Ovary (tissue), 7 donors: ENCODE measurements at regions not wholly inside any gene's neighbourhood (a gene's known extent, or its start where the extent isn't known, plus 50 kb on each side); places are given as distances from the start of the nearest gene placed in this dataset.

ENCODE experiments used
- DNase-seq, 5 donors: peaks; one replicate each; pipeline ENCODE4 v3.0.0-alpha.2; 2019 to 2020
- H3K27ac ChIP-seq, 2 donors: fragments of 200-600 bp; one replicate each; pipeline versions ENCODE4 v1.5.1 to v1.8.0; 2019 to 2022
- H3K27me3 ChIP-seq: fragments of 200-600 bp; one replicate; pipeline ENCODE4 v1.8.0; 2022
- H3K36me3 ChIP-seq: fragments of 200-600 bp; sonication (generic); one replicate; pipeline ENCODE4 v1.5.1; 2019
- H3K4me1 ChIP-seq: one replicate; pipeline ENCODE4 v1.8.1; 2013; ENCODE audit warnings: mild to moderate bottlenecking, moderate library complexity; ENCODE audit not compliant: insufficient read depth
- H3K4me3 ChIP-seq: fragments of 200-600 bp; sonication (generic); one replicate; pipeline ENCODE4 v1.5.1; 2017
- H3K9me3 ChIP-seq, 2 donors: fragments of 200-600 bp in 1 of 2; sonication (generic) in 1 of 2; one replicate each; pipeline versions ENCODE4 v1.5.1 to v1.8.1; 2013 to 2019; ENCODE audit warnings: mild to moderate bottlenecking in 1 of 2, moderate library complexity in 1 of 2
- EP300 ChIP-seq: sonication (generic); formaldehyde crosslinking; IDR thresholded peaks from one replicate; pipeline ENCODE4 v1.6.1; 2017; ENCODE audit warnings: antibody characterized with exemption
- POLR2A ChIP-seq: fragments of 450-650 bp; IDR thresholded peaks from one replicate; pipeline ENCODE4 v1.6.1; 2017; ENCODE audit warnings: antibody characterized with exemption, mild to moderate bottlenecking, moderate library complexity
- WGBS, 3 donors: extraction: QIAGEN DNeasy Blood & Tissue Kit in 1 of 3; methylation state at CpG; one replicate each; pipeline versions ENCODE4 v1.1.5 to v1.1.7; 2013 to 2017; 5-methylcytosine and 5-hydroxymethylcytosine counted together
- intact Hi-C, 4 donors: fragments of 100-400 bp; cut with DNase I; formaldehyde crosslinking; loops; one replicate each; pipeline versions ENCODE4 v1.11.0 to v1.15.1; 2022 to 2023
- TF ChIP-seq, protein P1 (sequence below), 3 donors: fragments of 450-650 bp in 2 of 3; fragments of 200-600 bp in 1 of 3; IDR thresholded peaks; one replicate each; pipeline versions ENCODE4 v1.5.1 to v1.8.0; 2016 to 2022; ENCODE audit warnings: antibody characterized with exemption in 3 of 3, mild to moderate bottlenecking in 1 of 3
- donor health status: DM: no; HTN: no; CAD: no; lungs with moderate emphysema.
- donor health status: DM: no; HTN: no; CAD: no.
- donor health status: Bipolar disorder and iron deficiency.
- donor health status: DM: no; HTN: no; CAD: no.
- donor health status: DM: yes; HTN: yes; CAD: no.

GRCh38 chr2:143890798-143891197 is 629.1 kb downstream of the ZEB2 start:
- H3K27ac ChIP-seq = no peak overlapping the region
- WGBS, 3 donors = 75 to 85% (median 79%) methylated on average over 3 of the region's 3 CpGs

GRCh38 chr2:143889216-143889615 is 630.7 kb downstream of the ZEB2 start:
- no peaks in the 10 kb centered on the region for H3K27me3 ChIP-seq
- intact Hi-C loops = no loop called here
- no peak for DNase-seq
- no peak overlapping the region for H3K27ac ChIP-seq
- no peaks in the 10 kb centered on the region for H3K36me3 ChIP-seq
- TF ChIP-seq, protein P1, sequence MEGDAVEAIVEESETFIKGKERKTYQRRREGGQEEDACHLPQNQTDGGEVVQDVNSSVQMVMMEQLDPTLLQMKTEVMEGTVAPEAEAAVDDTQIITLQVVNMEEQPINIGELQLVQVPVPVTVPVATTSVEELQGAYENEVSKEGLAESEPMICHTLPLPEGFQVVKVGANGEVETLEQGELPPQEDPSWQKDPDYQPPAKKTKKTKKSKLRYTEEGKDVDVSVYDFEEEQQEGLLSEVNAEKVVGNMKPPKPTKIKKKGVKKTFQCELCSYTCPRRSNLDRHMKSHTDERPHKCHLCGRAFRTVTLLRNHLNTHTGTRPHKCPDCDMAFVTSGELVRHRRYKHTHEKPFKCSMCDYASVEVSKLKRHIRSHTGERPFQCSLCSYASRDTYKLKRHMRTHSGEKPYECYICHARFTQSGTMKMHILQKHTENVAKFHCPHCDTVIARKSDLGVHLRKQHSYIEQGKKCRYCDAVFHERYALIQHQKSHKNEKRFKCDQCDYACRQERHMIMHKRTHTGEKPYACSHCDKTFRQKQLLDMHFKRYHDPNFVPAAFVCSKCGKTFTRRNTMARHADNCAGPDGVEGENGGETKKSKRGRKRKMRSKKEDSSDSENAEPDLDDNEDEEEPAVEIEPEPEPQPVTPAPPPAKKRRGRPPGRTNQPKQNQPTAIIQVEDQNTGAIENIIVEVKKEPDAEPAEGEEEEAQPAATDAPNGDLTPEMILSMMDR (IDR thresholded peaks at IDR 0.05) = no peak
- TF ChIP-seq EP300 = no peak
- TF ChIP-seq POLR2A = no peak
- 86 to 91% (median 90%) methylated on average over 4 of the region's 4 CpGs for WGBS, 3 donors
- no peaks in the 10 kb centered on the region for H3K9me3 ChIP-seq
- H3K4me1 ChIP-seq = no peaks in the 10 kb centered on the region
- H3K4me3 ChIP-seq = no peak overlapping the region

More at GRCh38 chr2:143890798-143891197, 629.1 kb downstream of the ZEB2 start:
- Histone ChIP-seq H3K36me3 (no peaks in the 10 kb centered on the region), H3K27me3 (no peaks in the 10 kb centered on the region), H3K4me1 (no peaks in the 10 kb centered on the region), H3K4me3 (no peak overlapping the region), H3K9me3 (no peaks in the 10 kb centered on the region)
- DNase-seq = no peak
- no peak for TF ChIP-seq EP300
- TF ChIP-seq POLR2A = no peak
- TF ChIP-seq, protein P1 (IDR thresholded peaks at IDR 0.05) = no peak
- intact Hi-C loops = loop anchor here in 1 of 4 donors (5.0 kb wide), 1 partner anchor 598 kb away; no protein-coding TSS in a partner anchor

- TF ChIP-seq EP300 (no peak), POLR2A (no peak)
- TF ChIP-seq, protein P1 (IDR thresholded peaks at IDR 0.05) = no peak
- Histone ChIP-seq H3K9me3 (no peaks in the 10 kb centered on the region), H3K4me1 (no peaks in the 10 kb centered on the region), H3K36me3 (no peaks in the 10 kb centered on the region), H3K4me3 (no peak overlapping the region), H3K27ac (no peak overlapping the region), H3K27me3 (no peaks in the 10 kb centered on the region)
- DNase-seq = no peak
- 94 to 97% (median 96%) methylated on average over 3 of the region's 3 CpGs for WGBS, 3 donors
- intact Hi-C loops = no loop called here
Observed at GRCh38 chr2:143885461-143885860, 634.5 kb downstream of the ZEB2 start.

DNA sequence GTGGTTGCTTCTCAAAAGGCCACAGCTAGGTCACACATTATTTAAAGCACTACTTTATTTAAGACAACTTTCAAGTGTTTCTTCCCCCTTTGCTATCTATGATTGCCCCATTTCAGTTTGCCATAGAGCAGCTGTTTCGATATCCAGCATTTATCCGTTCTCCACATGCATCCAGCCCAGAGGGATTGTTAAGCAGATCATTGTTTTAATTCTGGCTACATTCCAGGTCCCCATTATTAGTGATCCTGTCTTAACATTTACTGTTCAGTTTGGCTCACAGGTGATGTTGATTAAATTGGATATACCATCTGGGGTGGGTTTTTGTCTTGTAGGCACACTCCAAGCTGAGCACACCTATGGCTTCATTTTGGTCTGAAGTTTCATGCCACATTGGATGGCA is 638.7 kb downstream of the ZEB2 start:
- DNase-seq = no peak
- Histone ChIP-seq H3K9me3 (no peaks in the 10 kb centered on the region), H3K4me3 (no peak overlapping the region), H3K27ac (no peak overlapping the region), H3K27me3 (no peaks in the 10 kb centered on the region), H3K4me1 (no peaks in the 10 kb centered on the region), H3K36me3 (no peaks in the 10 kb centered on the region)
- TF ChIP-seq, protein P1 (IDR thresholded peaks at IDR 0.05) = no peak
- TF ChIP-seq EP300 = no peak
- intact Hi-C loops = no loop called here
- 93 to 98% (median 95%) methylated on average over 2 of the region's 2 CpGs for WGBS, 3 donors
